Keratinocyte (primary cell): ENCODE measurements at regions not wholly inside any gene's neighbourhood (a gene's known extent, or its start where the extent isn't known, plus 50 kb on each side); places are given as distances from the start of the nearest gene placed in this dataset.

ENCODE experiments used
- CTCF ChIP-seq, 3 experiments: IDR thresholded peaks in 1 of 3; conservative IDR thresholded peaks in 1 of 3; optimal IDR thresholded peaks in 1 of 3; 2 replicates in 2 of 3; 3 replicates in 1 of 3; pipeline versions ENCODE3 to v1.5.1; 2011; ENCODE audit warnings: low read length in 3 of 3, mild to moderate bottlenecking in 3 of 3, moderate library complexity in 2 of 3, control low read depth in 1 of 3, inconsistent platforms in 1 of 3; ENCODE audit not compliant: insufficient read depth in 2 of 3; ENCODE audit errors: extremely low read depth in 1 of 3
- EZH2 ChIP-seq: IDR thresholded peaks from one replicate; pipeline ENCODE4 v1.6.1; 2012; ENCODE audit warnings: inconsistent platforms, mild to moderate bottlenecking, low read length, moderate library complexity

GRCh38 chr1:5340560-5341130 is 651.6 kb downstream of the NPHP4 start:
- TF ChIP-seq EZH2 (no peak), CTCF (optimal IDR thresholded peaks at IDR 0.05 in 1 of 3, IDR thresholded peaks at IDR 0.05 in 1 of 3, conservative IDR thresholded peaks at IDR 0.05 in 1 of 3; ENCODE audit: extremely low read depth in 1 of 3, insufficient read depth in 2 of 3, low read length in 3 of 3) (no peak)
